ENCODE measurements at regions not wholly inside any gene's neighbourhood (a gene's known extent, or its start where the extent isn't known, plus 50 kb on each side); places are given as distances from the start of the nearest gene placed in this dataset.

GRCh38 chr5:32989815-32990214 is 278.7 kb downstream of the NPR3 start:
- Mint-ChIP-seq H3K27me3 (no peaks in the 10 kb centered on the region), H3K4me1 (ENCODE audit: low read depth) (no peaks in the 10 kb centered on the region), H3K4me3 (no peak overlapping the region), H3K9me3 (peaks cover 3% of the 10 kb centered on the region), H3K27ac (no peak overlapping the region), H3K36me3 (ENCODE audit: low read depth) (no peaks in the 10 kb centered on the region)
- DNase-seq = no peak

GRCh38 chr5:32990593-32991420 is 279.7 kb downstream of the NPR3 start:
- Mint-ChIP-seq H3K4me3 (no peak overlapping the region), H3K36me3 (ENCODE audit: low read depth) (no peaks in the 10 kb centered on the region), H3K27me3 (no peaks in the 10 kb centered on the region), H3K27ac (no peak overlapping the region), H3K4me1 (ENCODE audit: low read depth) (no peaks in the 10 kb centered on the region), H3K9me3 (no peaks in the 10 kb centered on the region)
- no peak for DNase-seq

GRCh38 chr5:32991421-32991815 is 280.3 kb downstream of the NPR3 start:
- Mint-ChIP-seq H3K27me3 (no peaks in the 10 kb centered on the region), H3K4me1 (ENCODE audit: low read depth) (no peaks in the 10 kb centered on the region), H3K27ac (no peak overlapping the region), H3K9me3 (no peaks in the 10 kb centered on the region), H3K4me3 (no peak overlapping the region), H3K36me3 (ENCODE audit: low read depth) (no peaks in the 10 kb centered on the region)
- no peak for DNase-seq

GRCh38 chr5:32996336-32996735 is 285.2 kb downstream of the NPR3 start:
- H3K27me3 Mint-ChIP-seq = no peaks in the 10 kb centered on the region
- no peak overlapping the region for H3K4me3 Mint-ChIP-seq
- no peaks in the 10 kb centered on the region for H3K36me3 Mint-ChIP-seq (ENCODE audit: low read depth)

GRCh38 chr5:33008751-33009418 is 297.8 kb downstream of the NPR3 start:
- no peak for DNase-seq
- peaks cover 9% of the 10 kb centered on the region for H3K9me3 Mint-ChIP-seq
- no peak overlapping the region for H3K27ac Mint-ChIP-seq
- no peak overlapping the region for H3K4me3 Mint-ChIP-seq
- H3K36me3 Mint-ChIP-seq (ENCODE audit: low read depth) = no peaks in the 10 kb centered on the region
- no peaks in the 10 kb centered on the region for H3K4me1 Mint-ChIP-seq (ENCODE audit: low read depth)
- no peaks in the 10 kb centered on the region for H3K27me3 Mint-ChIP-seq

More at GRCh38 chr5:32996336-32996735, 285.2 kb downstream of the NPR3 start:
- DNase-seq = no peak
- H3K27ac Mint-ChIP-seq = no peak overlapping the region
- H3K4me1 Mint-ChIP-seq (ENCODE audit: low read depth) = no peaks in the 10 kb centered on the region
- H3K9me3 Mint-ChIP-seq = peaks cover 11% of the 10 kb centered on the region

GRCh38 chr5:33010846-33011245 is 299.7 kb downstream of the NPR3 start:
- Mint-ChIP-seq H3K36me3 (ENCODE audit: low read depth) (no peaks in the 10 kb centered on the region), H3K9me3 (peaks cover 7% of the 10 kb centered on the region), H3K27me3 (no peaks in the 10 kb centered on the region), H3K4me1 (ENCODE audit: low read depth) (no peaks in the 10 kb centered on the region), H3K4me3 (no peak overlapping the region), H3K27ac (no peak overlapping the region)
- DNase-seq = no peak

- DNase-seq = no peak
- no peaks in the 10 kb centered on the region for H3K27me3 Mint-ChIP-seq
- no peaks in the 10 kb centered on the region for H3K36me3 Mint-ChIP-seq (ENCODE audit: low read depth)
- H3K27ac Mint-ChIP-seq = no peak overlapping the region
- no peak overlapping the region for H3K4me3 Mint-ChIP-seq
- H3K4me1 Mint-ChIP-seq (ENCODE audit: low read depth) = no peaks in the 10 kb centered on the region
- peaks cover 7% of the 10 kb centered on the region for H3K9me3 Mint-ChIP-seq
Observed at GRCh38 chr5:33011801-33012200, 300.7 kb downstream of the NPR3 start.

GRCh38 chr5:33023649-33024048 is 312.5 kb downstream of the NPR3 start:
- Mint-ChIP-seq H3K4me1 (ENCODE audit: low read depth) (no peaks in the 10 kb centered on the region), H3K9me3 (no peaks in the 10 kb centered on the region), H3K27me3 (no peaks in the 10 kb centered on the region), H3K4me3 (no peak overlapping the region), H3K36me3 (ENCODE audit: low read depth) (no peaks in the 10 kb centered on the region), H3K27ac (no peak overlapping the region)
- no peak for DNase-seq

- Mint-ChIP-seq H3K27ac (no peak overlapping the region), H3K27me3 (no peaks in the 10 kb centered on the region), H3K9me3 (peaks cover 2% of the 10 kb centered on the region), H3K36me3 (ENCODE audit: low read depth) (no peaks in the 10 kb centered on the region), H3K4me1 (ENCODE audit: low read depth) (no peaks in the 10 kb centered on the region), H3K4me3 (no peak overlapping the region)
- no peak for DNase-seq
Observed at GRCh38 chr5:33032271-33033070, 321.4 kb downstream of the NPR3 start.

- no peak for DNase-seq
- Mint-ChIP-seq H3K4me3 (no peak overlapping the region), H3K27me3 (no peaks in the 10 kb centered on the region), H3K27ac (no peak overlapping the region), H3K4me1 (ENCODE audit: low read depth) (no peaks in the 10 kb centered on the region), H3K36me3 (ENCODE audit: low read depth) (no peaks in the 10 kb centered on the region), H3K9me3 (peaks cover 2% of the 10 kb centered on the region)
Observed at GRCh38 chr5:33033516-33033915, 322.4 kb downstream of the NPR3 start.

GRCh38 chr5:33034777-33035176 is 323.7 kb downstream of the NPR3 start:
- H3K27ac Mint-ChIP-seq = no peak overlapping the region
- no peak overlapping the region for H3K4me3 Mint-ChIP-seq
- no peaks in the 10 kb centered on the region for H3K27me3 Mint-ChIP-seq
- no peaks in the 10 kb centered on the region for H3K36me3 Mint-ChIP-seq (ENCODE audit: low read depth)
- DNase-seq = no peak
- no peaks in the 10 kb centered on the region for H3K9me3 Mint-ChIP-seq
- H3K4me1 Mint-ChIP-seq (ENCODE audit: low read depth) = no peaks in the 10 kb centered on the region

- Mint-ChIP-seq H3K36me3 (ENCODE audit: low read depth) (no peaks in the 10 kb centered on the region), H3K27ac (no peak overlapping the region), H3K9me3 (peaks cover 5% of the 10 kb centered on the region), H3K4me1 (ENCODE audit: low read depth) (no peaks in the 10 kb centered on the region), H3K27me3 (no peaks in the 10 kb centered on the region), H3K4me3 (no peak overlapping the region)
- DNase-seq = no peak
Observed at GRCh38 chr5:33035851-33036527, 324.9 kb downstream of the NPR3 start.

GRCh38 chr5:33037076-33037475 is 326.0 kb downstream of the NPR3 start:
- Mint-ChIP-seq H3K36me3 (ENCODE audit: low read depth) (no peaks in the 10 kb centered on the region), H3K4me3 (no peak overlapping the region), H3K9me3 (peaks cover 10% of the 10 kb centered on the region), H3K4me1 (ENCODE audit: low read depth) (no peaks in the 10 kb centered on the region), H3K27me3 (no peaks in the 10 kb centered on the region), H3K27ac (no peak overlapping the region)
- no peak for DNase-seq

- no peak overlapping the region for H3K4me3 Mint-ChIP-seq
- no peak for DNase-seq
- no peaks in the 10 kb centered on the region for H3K36me3 Mint-ChIP-seq (ENCODE audit: low read depth)
- no peaks in the 10 kb centered on the region for H3K4me1 Mint-ChIP-seq (ENCODE audit: low read depth)
- peaks cover 15% of the 10 kb centered on the region for H3K9me3 Mint-ChIP-seq
- no peak overlapping the region for H3K27ac Mint-ChIP-seq
- no peaks in the 10 kb centered on the region for H3K27me3 Mint-ChIP-seq
Observed at GRCh38 chr5:33041586-33041985, 330.5 kb downstream of the NPR3 start.

Data from activated T-cell treated with anti-CD3 and anti-CD28 coated beads, Interleukin-2, amount 50 U/mL, for 24 hours (primary cell).